ENCODE measurements at regions not wholly inside any gene's neighbourhood (a gene's known extent, or its start where the extent isn't known, plus 50 kb on each side); places are given as distances from the start of the nearest gene placed in this dataset.

- TF ChIP-seq CTCF (IDR thresholded peaks at IDR 0.05) = no peak
- DNase-seq (ENCODE audit: low spot score) = peak; percentile 17
- peak; percentile 3 for ATAC-seq (ENCODE audit: low FRiP score)
Observed at GRCh38 chr2:240232264-240232915, 91.9 kb upstream of the OTOS start.

- peak in 1 of 3 donors; percentile 48 for TF ChIP-seq CTCF (IDR thresholded peaks at IDR 0.05)
- ATAC-seq (ENCODE audit: low FRiP score) = peak; percentile 79
- peak; percentile 85 for DNase-seq (ENCODE audit: low spot score)
Observed at GRCh38 chr2:240232961-240233884, 92.8 kb upstream of the OTOS start.

GRCh38 chr2:240233885-240234502 is 93.5 kb upstream of the OTOS start:
- no peak for DNase-seq (ENCODE audit: low spot score)
- TF ChIP-seq CTCF (IDR thresholded peaks at IDR 0.05) = no peak
- ATAC-seq (ENCODE audit: low FRiP score) = no peak

- DNase-seq (ENCODE audit: low spot score) = peak; percentile 15
- no peak for ATAC-seq (ENCODE audit: low FRiP score)
- TF ChIP-seq CTCF (IDR thresholded peaks at IDR 0.05) = no peak
Observed at GRCh38 chr2:240234503-240234951, 94.1 kb upstream of the OTOS start.

GRCh38 chr2:240235149-240235803 is 94.8 kb upstream of the OTOS start:
- no peak for TF ChIP-seq CTCF (IDR thresholded peaks at IDR 0.05)
- no peak for ATAC-seq (ENCODE audit: low FRiP score)
- DNase-seq (ENCODE audit: low spot score) = peak; percentile 18

GRCh38 chr2:240235811-240236210 is 95.4 kb upstream of the OTOS start:
- TF ChIP-seq CTCF (IDR thresholded peaks at IDR 0.05) = no peak
- no peak for ATAC-seq (ENCODE audit: low FRiP score)
- DNase-seq (ENCODE audit: low spot score) = no peak

Data from omental fat pad (tissue), 3 donors.